ENCODE measurements at regions not wholly inside any gene's neighbourhood (a gene's known extent, or its start where the extent isn't known, plus 50 kb on each side); places are given as distances from the start of the nearest gene placed in this dataset.

DNA sequence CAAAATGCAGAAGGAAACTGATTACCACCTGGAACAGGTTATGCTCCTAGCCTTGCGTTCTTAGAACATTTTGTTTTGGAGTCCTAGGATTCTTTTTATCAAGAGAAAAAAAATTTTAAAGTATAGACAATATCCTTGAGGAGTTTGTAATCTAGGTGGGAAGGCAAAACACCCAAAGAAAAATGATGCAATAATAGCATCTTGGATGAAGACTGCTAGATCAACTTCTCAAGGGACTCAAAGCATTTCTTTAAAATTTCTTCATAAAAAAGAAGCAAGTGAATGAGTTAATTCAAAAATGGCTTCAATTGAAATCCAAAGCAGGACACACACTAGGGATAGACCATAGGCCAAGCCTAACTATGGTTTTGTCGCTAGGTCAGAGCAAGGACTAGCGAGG lies 515.8 kb upstream of the ZFHX3 start:
- no peak for DNase-seq

DNA sequence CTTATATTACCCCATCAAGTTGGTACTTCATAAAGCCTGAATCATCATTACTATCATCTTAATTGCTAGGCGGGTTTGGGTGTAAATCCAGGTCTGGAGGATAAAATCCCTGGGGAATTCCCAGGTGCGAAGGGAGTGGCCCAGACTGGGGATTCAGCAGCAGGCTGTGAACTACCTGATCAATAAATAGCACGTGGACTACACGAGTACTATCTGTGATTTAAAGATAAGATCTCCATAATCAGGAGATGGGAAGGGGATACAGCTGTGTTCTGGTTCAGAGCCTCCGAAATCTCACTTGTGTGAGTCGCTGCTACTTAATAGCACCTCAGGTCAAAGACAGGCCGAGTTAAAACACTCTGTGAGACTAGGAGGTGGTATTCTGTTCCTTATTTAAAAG lies 512.6 kb upstream of the ZFHX3 start:
- no peak for DNase-seq

DNA sequence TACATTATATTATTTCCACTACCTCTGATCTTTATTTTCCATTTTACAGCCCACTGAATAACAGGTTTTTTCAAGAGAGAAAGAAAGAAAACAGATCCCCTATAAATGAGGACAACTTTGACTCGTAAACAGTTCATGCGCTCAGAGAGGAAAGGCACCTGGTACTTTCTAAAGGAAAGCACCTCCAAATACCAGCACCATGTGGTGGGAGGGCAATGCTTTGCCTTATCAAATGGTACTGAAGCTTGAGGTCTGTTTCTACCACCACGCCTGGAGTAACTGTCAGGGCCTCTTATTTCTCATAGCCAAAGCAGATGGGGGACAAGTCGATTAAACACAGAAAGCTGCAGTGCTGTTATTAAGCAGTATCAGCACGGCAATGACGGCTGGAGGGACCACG lies 510.3 kb upstream of the ZFHX3 start:
- DNase-seq = no peak

DNA sequence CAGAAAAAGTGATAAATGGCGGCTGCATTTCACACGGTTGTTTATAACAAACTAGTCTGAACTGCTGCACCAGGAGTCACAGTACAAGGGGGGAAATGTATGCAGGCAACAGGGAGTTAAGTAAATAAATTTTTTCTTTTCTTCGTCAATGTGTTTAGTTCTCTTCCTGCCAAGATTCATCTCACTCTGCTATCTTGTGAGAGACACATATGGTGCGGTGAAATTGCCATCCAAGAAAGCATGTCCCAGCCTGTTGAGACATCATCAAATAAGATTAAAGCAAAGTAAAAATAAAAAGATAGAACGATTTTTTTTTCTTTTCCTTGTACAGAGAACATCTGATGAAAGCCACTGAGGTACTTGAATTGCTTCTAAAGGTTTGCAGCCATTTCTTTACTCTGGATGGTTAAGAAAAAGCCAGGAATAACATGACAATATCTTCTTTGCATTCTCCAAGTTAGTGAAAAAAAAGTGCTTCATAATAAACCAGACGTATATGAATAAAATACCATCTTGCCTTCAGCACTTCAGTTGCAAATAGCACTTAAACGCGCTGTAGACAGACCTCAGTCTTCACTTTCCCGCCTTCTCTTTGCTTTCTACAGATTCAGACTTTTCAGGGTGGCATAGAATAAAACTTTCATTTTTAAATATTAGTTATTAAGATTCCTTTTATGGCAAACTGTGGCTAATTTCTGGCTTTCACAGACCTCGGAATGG lies 506.2 kb upstream of the ZFHX3 start:
- no peak for DNase-seq

DNA sequence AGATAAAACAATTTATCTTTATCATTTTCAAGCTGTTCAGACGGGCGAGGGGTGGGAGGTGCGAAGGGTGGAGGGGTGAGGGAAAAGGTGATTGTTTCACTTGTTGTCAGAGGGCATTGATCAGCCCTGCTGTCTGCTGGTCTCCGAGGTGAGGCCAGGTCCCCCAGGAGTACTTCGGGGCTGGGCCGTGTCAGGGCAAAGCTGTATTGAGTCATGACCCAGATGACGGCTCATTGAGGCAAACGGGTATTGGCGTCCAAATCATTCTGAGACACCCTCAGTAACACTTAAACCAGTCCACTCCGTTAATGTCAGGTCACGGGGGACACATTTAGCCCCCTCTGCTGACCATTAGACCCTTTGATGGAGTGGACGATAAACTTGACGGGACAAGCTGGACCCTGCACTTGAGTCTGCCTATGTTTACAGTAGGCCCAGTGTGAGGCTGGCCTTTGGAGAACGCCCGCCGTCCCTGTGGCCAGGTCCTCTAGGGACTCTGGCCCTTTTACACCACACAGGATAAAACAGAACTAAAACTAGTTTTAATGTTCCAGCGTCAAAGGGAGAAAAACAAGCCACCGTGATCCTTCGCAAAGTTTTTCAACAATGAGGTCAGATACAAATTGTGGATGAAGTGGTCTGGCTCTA lies 502.2 kb upstream of the ZFHX3 start:
- no peak for DNase-seq

DNA sequence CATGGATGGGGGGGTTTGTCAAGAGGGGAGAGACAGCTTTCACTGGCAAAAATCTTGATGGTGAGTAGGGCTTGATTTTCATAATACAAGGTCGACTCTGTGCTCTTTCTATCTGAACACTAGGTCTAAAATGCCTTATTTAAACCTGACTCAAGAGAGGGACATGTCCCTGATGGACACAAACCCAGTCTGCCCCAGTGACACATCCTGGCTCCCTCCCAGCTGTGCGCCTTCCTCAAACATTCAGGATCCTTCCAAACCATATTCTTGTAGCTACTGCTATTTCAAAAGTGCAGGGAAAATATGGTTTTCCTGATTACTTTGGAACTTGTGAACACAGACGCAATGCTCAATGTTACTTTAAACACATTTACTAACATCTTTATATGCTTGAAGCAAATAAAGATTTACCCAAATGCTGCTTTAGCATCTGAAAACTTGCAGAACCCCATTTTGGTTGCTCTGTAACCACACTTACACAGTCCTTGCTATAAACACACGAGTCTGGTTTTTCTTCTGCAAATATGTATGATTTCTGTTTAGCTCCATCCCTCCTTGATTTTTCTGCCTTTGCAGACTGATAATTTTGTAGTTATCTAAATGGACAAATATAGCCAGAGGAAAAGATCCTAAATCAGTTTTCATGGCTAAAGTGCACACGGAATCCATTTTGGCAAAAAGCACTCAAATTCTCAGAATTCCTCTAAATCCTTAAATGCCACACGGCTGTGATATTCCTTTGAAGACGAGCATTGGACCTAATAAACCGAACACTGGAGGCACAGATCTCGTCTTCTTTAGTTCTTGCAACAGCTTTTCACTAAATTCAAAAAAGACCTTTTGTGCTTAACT lies 499.9 kb upstream of the ZFHX3 start:
- DNase-seq = no peak

DNA sequence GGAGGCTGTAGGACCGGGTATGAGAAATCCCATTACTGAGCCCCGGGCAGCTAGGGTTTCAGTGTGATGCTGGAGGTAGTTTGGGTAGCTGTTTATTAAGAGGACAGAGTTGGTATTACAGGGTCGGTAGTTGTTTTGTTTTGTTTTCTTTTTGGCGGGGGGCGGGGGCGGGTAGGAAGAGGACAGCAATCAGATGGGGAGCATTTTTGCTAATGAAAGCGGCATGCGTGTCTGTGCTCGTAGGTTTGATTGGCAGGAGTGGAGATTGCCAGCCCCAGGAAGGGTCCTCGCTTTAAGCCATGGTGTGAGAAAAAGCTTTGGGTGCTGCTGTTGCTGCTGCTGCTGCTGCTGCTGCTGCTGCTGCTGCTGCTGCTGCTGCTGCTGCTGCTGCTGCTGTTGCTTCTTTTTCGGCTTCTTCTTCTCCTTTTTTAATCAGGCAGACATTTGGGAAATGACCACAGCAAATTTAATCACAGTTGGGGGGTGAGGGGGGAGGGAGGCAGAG lies 498.5 kb upstream of the ZFHX3 start:
- DNase-seq = peak; percentile 15

DNA sequence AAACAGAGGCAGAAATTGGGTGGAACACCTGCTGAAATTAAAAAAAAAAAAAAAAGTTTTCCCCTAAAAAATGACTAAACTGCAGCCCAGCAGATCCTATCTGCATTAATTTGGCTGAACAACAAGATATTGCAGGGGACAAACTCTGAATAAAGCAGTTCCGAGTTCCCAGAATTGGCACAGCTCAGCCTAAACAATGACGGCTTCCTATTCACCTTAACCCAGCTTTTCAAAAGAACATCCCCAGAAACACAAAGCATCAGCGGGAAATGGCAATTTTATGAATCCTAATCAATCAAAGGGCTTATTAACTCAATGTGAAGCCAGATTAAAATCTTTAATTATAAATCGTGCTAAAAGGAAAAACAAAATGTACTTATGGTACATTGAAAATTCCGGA lies 497.8 kb upstream of the ZFHX3 start:
- DNase-seq = no peak

DNA sequence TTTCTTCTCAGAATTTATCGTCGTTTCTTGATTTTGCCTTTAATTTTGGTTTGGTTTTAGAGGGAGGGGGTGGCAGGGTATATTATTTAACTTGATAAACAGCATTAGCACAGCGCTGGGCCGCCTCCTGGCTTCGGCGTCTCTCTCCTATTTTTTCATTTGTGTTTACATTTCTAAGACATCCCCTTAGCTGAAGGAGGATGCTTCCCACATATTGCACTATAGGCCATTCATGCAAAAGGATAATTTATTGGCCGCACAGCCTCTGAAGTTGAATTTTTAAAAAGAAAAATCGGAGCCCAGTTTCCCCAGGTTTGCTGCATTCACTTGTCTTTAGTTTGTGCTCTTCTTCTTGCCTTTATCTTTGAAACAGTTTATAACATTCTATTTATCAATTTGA lies 497.4 kb upstream of the ZFHX3 start:
- no peak for DNase-seq

DNA sequence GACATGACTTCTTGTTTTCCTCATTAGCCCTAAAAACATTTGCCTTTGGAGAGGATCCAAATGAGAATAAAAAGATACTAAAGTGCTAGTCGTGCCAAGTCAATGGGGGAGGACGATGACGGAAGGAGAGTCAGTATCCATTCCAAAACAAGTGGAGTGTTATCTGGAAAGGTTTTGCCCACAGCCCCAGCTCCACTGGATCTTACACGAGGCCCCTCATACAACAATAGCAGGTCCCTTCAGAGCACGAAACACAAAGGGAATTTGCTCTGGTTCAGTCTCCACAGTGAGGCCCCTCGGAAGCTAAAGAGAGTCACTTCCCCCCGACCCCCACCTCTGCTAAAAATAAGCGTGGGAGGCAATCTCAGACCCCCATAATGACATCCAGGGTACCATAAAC lies 496.9 kb upstream of the ZFHX3 start:
- no peak for DNase-seq

DNA sequence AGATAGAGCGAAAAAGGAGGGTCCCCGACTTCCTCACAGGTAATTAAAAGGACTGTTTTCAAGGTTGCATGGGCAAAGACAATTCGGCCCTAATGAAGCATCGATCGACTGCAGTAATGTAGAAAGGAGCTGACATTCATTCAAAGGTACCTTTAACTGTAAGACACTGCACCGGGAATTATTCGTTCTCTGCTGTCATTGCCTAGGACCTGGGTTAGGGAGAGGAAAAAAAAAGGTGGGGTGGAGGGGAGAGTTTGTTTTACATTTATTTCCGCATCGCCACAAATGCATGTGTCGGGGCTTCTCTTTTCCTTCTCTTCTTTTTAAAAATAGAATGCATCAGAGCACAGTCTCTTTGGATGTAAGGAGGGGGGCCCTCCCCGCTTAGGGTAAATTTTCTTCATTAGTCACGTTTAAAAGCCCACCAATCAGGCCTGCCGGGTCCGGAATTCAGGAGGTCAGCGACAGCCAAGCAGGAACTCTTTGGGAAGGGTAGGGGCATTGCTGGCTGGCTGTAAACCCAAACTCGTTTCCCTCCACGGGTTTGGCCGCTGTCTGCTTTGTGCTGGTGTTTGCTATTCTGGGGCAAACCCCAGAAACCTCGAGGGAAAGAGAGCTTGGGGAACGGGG lies 496.2 kb upstream of the ZFHX3 start:
- DNase-seq = no peak

DNA sequence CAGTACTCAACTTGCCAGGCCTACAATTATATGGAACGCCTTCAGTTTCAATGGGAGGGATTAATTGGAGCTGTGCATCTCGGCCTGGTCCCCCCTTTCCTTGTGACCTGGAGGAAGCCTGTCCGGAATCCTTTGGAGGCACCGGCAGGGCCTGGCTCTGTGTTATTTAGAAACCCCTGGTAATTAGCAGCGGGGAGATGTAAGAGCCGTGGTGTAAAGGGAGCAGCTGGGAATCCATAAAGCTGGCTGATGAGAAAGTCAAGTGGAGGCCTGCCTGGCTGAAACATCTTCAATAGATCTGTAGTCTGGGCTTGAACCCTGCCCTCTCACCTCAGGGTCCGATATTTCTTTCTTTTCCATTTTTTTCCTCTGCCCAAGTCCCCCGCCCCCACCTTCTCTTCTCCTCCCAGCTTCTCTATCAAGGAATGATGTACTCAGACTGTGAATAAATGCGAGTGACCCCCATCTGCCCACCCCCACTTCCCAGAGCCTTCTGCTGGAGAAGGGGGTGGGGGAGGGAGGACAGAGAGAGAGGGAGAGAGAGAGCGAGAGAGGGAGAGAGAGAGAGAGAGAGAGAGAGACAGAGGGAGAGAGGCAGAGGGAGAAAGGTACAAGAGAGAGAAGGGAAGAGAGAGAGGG lies 495.5 kb upstream of the ZFHX3 start:
- no peak for DNase-seq

DNA sequence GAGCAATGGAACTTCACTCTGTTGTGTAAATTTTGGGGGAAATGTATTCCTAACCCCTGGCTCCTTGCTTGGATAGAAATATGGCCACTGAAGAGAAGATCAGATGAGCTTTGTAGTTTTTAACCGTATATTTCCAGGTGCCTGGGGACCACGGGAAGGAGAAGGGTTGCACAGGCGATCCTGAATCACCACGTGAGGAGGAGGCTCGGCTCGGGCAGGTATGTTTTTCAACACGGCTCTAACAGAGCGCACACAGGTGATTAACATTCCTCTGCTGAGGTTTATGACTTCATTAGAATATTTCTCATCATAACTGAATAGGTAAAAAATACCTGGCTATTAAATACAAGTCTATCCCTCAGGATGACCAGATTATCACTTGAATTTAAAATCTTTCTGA lies 495.0 kb upstream of the ZFHX3 start:
- DNase-seq = no peak

DNA sequence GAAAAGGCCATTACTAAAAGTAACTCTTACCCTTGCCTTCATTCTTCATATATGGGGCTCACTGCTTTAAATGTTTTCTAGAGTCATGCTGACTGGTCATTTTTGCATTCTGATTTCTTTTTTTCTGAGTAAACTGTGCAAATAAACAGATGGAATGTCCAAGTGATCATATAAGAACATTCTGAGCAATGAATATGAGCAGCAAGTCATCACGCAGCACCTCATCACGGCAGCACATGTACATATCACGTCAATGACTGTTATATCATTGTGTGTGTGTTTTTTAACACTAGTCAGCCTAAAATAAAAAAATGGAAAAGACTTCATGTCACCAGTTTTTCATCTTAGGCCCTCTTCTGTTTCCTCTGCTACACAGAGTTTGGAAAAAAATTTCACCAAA lies 490.0 kb upstream of the ZFHX3 start:
- DNase-seq = no peak

DNA sequence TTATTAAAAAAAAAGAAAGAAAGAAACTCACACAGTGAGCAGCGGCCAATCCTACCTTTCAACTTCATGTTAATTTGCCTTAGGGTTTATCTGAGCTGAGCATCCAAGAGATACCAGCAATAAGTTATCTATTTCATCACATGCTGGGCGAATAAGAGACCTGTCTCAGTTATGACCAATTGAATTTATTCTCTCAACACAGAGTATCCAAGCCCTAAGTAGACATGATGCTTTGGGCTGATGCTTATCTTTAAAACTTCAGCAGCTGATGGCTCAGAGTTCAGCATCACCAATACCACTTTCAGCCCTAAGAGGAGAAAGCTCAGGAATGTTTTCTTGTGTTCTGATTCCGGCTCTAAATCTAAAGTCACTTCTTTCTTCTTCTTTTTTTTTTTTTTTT lies 489.0 kb upstream of the ZFHX3 start:
- no peak for DNase-seq

DNA sequence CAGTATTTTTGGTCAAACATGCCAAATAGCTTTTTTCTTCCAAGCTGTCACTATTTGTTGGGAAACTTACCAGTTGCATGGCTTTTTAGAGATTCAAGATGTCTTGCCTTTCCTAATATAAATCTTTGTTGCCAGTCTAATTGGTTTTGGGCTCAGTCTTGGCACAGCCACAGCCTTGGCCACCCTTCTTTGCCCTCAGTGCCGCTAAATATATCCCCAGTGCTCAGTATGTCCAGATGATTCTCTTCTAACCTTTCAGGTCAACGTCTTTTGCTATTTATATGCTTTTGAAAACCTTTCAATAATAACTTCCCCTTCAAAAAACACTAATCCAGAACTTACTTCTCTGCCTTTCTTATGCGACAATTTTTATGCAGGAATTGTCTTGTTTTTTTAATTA lies 483.1 kb upstream of the ZFHX3 start:
- DNase-seq = no peak

DNA sequence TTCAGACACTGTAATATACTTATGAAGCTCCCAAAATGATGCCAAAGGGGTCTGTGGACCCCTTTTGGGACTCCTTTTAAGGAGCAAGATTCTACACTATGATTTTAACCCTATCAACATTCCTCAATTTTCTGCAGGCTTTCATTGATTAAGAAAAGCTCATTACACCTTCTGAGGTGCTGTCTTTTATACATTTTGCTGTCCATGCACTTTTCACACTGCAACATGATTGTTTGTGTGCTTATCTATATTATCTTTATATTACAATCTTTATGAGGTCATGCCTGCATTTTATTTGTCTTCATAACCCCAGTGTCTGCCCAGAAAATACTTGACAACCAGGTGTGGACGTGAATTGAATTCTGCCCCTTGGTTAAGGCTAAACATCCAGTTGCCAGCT lies 482.6 kb upstream of the ZFHX3 start:
- DNase-seq = no peak

DNA sequence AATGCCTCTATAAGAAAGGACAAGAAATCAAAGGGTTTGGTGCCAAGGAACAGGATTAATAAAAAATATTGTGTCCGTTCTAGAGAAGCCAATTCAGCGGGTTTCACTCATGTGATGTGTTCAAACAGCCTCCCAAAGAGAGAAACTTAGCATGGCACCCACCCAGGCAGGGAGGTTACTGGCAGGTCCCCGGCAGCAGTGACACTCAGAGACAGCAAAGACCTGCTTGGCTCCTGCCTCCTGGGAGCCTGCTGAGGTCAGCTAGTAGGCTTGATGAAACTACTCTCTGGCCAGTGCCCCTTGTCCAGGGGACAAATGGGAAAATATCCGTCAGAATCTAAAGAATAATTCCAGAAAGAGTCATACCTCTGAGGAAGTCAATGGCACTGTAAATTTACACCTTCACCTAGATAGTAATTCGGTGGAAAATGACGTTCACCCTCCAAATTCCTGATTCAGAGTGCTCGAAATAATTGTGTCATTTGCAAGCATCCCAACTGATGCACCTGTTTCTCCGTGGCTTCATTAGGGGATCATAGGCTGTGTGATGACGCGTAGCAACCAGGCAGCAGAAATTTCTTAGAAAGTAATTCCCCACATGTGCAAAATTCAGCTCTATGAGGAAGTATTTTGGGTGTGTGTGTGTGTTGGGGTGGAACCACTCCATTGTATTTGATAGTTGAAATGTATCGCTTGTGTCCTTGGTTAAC lies 481.5 kb upstream of the ZFHX3 start:
- DNase-seq = no peak

DNA sequence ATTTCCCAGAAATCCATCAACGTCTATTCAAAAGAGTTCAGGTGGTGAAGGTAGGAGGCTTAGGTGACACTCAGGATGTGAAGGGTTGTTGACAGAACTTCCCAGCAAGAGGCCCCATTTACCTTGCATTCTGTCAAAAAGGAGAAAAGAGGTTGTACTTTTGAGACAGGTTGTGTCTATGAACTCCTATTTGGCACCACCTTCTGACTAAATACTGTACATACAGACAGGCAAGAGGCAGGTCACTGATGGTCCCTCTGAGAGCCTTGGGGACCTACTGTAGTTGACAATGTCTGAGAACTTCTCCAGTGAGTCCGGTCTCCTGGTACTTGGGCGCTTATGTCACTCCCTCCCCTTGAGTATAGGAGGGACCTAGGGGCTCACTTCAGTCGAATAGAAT lies 479.3 kb upstream of the ZFHX3 start:
- DNase-seq = no peak

DNA sequence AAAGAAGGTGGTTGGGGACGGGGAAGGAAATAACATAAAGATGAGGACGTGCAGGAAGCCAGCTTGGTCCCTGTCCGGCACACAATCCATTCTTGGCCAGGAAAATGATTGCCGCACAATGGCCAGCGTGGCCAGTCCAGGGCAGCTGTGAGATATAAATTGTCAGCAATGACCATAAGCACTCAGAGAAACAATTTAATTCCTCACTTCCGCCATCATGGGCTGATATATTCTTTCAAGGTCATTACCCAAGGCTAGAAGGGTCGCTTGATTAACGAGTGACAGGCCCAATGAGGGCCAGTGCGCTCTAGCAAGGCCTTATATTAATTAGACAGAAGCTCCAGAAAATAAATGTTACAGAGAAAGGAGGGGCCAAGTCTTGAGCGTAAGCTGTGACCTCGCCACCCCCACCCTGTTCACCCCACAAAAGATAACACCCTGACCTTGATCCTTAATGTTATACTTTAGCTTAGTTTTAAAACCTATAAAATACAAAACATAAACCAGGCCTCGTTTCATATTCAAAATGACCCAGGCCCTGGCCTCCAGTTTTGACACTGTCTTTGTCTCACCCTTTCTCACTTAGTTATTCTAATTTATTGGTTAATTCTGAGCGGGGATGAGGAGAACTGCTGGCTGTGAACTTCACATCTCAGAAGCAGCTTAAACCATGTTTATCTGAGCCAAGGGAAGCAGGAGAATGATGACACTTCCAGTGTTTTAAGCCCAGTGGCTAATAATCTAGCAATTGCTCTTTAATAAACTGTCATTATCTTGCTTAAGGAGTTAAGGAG lies 478.3 kb upstream of the ZFHX3 start:
- DNase-seq = no peak

DNA sequence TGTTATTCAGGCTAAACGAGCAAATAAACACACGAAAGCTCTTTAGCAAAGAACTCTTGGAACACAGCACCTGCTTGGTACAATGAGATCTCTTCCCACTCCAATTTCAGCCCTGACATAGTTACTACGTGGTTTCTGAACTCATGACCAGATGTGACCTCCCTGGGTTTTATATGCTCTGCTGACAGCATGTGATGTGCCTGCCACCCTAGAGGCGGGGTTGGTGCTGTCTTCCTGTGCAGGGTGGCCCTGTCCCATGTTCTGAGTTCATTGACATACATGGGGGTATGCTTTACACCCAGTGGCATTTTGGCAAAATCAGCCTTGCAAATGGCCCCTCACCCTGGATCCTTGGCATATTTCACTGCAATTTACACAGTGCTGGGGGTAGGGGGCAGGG lies 475.3 kb upstream of the ZFHX3 start:
- DNase-seq = no peak

Data from NCI-H345 (cell line).